Kidney epithelial cell (primary cell): ENCODE measurements at regions not wholly inside any gene's neighbourhood (a gene's known extent, or its start where the extent isn't known, plus 50 kb on each side); places are given as distances from the start of the nearest gene placed in this dataset.

Source experiments
- DNase-seq: peaks from one replicate; pipeline ENCODE4 v3.0.0-alpha.2; 2010; ENCODE audit warnings: low read depth
- H3K27me3 ChIP-seq: 2 replicates; pipeline ENCODE4 v1.6.0; 2011; ENCODE audit warnings: low read length; ENCODE audit not compliant: control insufficient read depth, insufficient read depth
- H3K36me3 ChIP-seq: 2 replicates; pipeline ENCODE4 v1.5.1; 2011; ENCODE audit warnings: low read length; ENCODE audit not compliant: control insufficient read depth, insufficient read depth
- H3K4me3 ChIP-seq: 2 replicates; pipeline ENCODE4 v1.5.1; 2011; ENCODE audit warnings: low read depth, mild to moderate bottlenecking, control low read depth, low read length
- TF ChIP-seq, protein P1 (sequence below): IDR thresholded peaks from 2 replicates; pipeline ENCODE4 v1.5.1; 2011; ENCODE audit warnings: mild to moderate bottlenecking, moderate library complexity, low read length, control low read depth, inconsistent platforms; ENCODE audit not compliant: insufficient read depth, poor library complexity, severe bottlenecking

DNA sequence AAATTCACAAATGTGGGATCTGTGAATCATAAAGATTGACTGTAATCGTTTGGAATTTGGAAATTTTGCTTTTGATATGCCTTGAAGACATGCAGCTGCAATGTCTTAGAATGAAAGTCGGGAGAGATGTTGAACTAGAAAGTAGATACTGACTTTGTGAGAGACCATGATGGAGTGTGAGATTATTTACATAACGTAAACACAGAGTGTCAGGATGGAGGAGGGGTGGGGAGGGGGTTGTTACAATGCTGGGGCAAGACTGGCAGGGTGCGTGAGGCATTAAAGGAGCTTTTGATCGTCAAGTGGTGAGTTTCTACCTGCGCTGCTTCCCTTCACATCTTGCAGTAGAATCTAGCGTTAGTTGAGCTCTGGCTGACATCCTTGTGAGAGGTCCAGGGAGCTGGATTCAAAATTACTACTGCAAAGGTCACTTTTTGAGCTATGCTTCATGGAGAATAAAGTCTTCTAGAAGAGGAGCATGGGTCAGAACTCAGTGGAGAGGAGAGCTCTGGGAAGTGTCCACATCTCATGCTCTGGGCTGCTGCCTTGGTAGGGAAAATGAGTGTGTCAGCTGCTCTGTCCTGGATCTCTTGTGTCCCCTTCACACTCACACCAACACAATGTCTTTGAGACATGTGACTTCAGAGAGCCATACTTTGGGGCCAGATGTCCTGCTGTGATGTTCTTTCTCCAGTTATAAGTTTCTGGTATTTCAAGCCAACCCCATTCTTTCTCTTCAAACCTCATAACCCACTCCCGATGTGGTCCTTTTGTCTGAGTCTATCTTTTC lies 105.2 kb upstream of the CITED2 start:
- Histone ChIP-seq H3K27me3 (no peaks in the 10 kb centered on the region), H3K4me3 (no peak overlapping the region), H3K36me3 (no peaks in the 10 kb centered on the region)
- no peak for DNase-seq
- TF ChIP-seq, protein P1, sequence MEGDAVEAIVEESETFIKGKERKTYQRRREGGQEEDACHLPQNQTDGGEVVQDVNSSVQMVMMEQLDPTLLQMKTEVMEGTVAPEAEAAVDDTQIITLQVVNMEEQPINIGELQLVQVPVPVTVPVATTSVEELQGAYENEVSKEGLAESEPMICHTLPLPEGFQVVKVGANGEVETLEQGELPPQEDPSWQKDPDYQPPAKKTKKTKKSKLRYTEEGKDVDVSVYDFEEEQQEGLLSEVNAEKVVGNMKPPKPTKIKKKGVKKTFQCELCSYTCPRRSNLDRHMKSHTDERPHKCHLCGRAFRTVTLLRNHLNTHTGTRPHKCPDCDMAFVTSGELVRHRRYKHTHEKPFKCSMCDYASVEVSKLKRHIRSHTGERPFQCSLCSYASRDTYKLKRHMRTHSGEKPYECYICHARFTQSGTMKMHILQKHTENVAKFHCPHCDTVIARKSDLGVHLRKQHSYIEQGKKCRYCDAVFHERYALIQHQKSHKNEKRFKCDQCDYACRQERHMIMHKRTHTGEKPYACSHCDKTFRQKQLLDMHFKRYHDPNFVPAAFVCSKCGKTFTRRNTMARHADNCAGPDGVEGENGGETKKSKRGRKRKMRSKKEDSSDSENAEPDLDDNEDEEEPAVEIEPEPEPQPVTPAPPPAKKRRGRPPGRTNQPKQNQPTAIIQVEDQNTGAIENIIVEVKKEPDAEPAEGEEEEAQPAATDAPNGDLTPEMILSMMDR = no peak

DNA sequence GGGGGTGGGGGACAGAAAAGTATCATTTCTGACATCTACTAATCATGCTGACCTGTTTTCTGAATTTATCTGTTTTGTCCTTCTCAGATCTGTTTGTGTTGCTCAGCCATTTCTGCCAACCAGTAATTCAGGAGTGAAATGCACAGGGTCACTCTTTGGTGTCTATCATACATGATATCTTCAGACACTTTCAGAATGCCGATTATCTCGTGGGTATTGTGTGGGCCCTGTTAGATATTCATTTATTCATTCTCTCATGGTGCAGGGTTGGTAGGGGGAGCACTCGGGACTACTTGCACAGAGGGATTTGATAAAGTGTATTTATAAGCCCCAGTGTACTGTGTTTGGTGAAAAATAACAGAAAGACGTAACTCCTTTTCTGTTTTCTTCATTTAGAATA lies 101.2 kb upstream of the CITED2 start:
- DNase-seq = no peak

DNA sequence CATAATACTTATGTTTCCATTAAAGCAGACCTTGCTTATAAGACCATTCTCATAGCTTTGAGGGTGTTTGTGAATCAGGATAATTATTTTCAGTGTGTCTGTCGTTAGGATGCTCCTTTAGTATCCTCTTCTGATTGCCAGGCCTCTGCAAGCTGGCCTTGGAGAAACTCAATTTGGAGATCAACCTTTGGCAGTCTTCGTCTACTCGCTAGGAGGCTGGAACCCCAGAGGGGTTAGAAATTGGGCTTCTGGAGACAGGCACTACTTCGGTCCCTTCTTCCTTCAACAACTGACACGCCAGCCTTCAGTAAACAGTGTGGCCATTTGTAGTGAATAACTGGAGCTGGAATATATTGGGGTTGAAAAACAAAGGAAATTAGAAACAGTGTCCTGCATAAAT lies 100.8 kb upstream of the CITED2 start:
- Histone ChIP-seq H3K36me3 (no peaks in the 10 kb centered on the region), H3K27me3 (no peaks in the 10 kb centered on the region), H3K4me3 (no peak overlapping the region)
- DNase-seq = no peak
- TF ChIP-seq, protein P1 = no peak

More for the DNA sequence above, 101.2 kb upstream of the CITED2 start:
- Histone ChIP-seq H3K27me3 (no peaks in the 10 kb centered on the region), H3K4me3 (no peak overlapping the region), H3K36me3 (no peaks in the 10 kb centered on the region)
- TF ChIP-seq, protein P1 = no peak

DNA sequence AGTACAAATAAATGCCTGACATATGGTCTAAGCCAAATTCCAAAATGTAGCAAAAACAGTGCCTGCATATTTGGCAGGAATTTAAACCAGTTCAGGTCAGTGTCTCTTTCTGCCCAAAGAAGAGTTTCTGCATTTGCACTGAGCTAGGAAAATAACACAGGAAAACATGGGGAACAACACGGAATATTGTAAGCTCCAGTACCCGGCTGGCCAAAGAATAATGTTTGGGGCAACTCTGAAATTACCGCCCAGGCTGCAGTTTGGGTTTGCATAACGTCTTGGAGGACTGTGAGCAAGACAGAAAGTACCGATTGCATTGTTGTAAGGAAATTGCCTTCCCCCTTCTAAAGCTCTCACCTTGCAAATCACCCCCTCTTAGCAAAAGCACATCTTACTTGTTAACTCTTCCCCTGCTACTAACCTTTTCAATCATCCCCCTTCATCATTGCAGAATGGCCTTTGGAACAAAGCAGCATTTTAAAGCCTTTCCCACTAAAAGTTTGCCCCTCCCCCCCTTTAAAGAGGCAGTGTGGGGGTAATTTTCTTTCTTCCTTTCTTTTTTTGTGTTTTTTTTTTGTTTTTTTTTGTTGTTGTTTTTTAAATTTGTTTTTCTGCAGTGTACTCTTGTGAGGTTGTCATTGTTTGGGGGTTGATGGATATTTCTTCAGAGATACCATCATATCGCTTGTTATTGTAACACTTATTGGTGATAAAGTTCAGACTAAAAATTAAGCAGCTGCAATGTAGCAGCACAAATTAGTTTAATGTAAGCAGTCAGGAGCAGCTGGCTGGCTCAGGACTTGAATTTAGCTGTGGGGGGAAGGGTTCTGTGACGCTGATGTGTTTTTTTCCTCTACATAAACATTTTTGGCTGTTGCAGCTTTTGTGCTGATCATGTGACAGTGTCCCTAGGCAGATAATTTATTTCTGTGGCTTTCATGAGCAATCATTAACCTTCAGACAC lies 100.0 kb upstream of the CITED2 start:
- no peak for DNase-seq
- Histone ChIP-seq H3K36me3 (no peaks in the 10 kb centered on the region), H3K4me3 (no peak overlapping the region), H3K27me3 (no peaks in the 10 kb centered on the region)
- TF ChIP-seq, protein P1 = no peak

DNA sequence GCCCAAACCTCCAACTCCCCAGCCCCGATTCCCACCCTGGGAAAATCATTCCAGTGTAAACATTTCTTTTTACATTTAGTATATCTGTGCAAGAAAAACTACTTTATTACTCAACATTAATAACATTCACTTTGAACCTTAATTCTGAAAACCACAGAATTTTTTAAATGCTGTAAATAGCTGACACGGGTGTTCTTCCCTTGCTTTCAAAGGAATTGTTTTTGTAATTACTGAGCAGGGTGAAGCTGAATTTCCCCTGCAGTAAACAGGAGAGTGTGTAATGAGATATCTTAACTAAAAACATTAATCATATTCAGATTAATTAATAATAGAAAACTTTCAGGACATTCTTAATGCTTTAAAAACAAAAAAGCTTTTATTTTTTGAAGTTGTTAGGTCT lies 99.3 kb upstream of the CITED2 start:
- Histone ChIP-seq H3K4me3 (no peak overlapping the region), H3K36me3 (no peaks in the 10 kb centered on the region), H3K27me3 (no peaks in the 10 kb centered on the region)
- no peak for DNase-seq
- TF ChIP-seq, protein P1 = no peak
